ENCODE measurements at regions not wholly inside any gene's neighbourhood (a gene's known extent, or its start where the extent isn't known, plus 50 kb on each side); places are given as distances from the start of the nearest gene placed in this dataset.
"Not testable (repeated sequence)": the region's sequence is repeated elsewhere in the genome, so short reads cannot be mapped to it uniquely, and the experiment has no call there.

DNA sequence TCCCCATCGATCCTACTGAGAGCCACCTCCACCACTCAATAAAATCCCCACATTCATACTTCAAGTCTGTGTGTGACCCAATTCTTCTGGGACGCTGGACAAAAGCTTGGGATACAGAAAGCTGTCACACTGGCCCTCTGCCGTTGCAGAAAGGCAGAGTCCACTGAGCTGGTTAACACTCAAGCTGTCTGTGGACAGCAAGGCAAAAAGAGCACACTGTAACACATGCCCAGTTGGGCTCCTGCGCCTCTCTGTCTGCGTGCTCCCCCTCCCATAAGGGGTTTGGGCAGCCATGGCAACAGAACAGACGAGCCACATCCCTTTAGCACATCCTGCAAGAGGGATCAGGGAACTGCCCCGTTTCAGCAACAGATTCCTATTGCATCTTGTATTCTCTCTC, 106.9 kb upstream of the RGPD4 start:
- DNase-seq (ENCODE audit: low spot score): no peak

DNA sequence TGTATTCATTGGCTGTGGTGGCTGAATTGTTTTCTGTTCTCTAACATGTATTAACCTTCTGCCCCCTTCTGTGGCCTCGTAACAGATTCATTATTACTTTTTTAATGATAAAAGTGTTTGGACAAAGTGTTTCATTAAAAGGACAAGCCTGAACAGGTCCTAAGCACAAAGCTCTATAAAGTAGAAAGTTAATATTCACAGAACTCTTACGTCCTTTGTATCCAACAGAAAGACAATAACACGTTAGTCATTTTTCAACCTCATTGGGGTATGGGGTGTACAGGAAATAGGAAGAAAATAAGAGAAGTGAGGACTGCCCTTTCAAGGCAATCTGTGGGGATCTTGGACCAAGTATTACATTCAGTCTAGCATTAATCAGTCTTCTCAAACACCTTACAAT, 105.5 kb upstream of the RGPD4 start:
- no peak for DNase-seq (ENCODE audit: low spot score)

DNA sequence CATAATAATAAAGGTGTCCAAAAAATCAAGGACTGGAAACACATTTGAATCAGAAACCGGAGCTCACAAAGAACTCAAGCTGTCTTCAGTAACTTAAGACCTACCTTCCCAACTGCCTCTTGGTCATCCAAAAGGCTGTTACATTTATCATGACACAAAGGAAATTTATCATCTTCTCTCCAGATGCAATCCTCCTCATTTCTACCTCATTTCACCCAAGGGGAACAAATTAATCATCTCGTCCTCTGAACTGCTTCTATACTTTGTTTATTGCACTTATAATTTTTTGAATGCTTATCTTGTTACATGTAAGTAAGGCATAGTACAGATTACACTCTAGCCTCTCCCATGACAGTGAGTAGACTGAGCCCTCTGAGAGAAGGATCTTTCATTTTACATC, 105.1 kb upstream of the RGPD4 start:
- no peak for DNase-seq (ENCODE audit: low spot score)

DNA sequence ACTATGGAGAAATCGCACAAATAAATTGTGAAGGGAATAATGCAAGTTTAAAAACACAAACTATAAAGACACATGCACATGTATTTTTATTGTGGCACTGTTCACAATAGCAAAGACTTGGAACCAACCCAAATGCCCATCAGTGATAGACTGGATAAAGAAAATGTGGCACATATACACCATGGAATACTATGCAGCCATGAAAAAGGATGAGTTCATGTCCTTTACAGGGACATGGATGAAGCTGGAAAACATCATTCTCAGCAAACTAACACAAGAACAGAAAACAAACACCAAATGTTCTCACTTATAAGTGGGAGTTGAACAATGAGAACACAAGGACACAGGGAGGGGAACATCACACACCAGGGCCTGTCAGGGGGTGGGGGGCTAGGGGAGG, 100.9 kb upstream of the RGPD4 start:
- DNase-seq (ENCODE audit: low spot score): not testable (repeated sequence)

DNA sequence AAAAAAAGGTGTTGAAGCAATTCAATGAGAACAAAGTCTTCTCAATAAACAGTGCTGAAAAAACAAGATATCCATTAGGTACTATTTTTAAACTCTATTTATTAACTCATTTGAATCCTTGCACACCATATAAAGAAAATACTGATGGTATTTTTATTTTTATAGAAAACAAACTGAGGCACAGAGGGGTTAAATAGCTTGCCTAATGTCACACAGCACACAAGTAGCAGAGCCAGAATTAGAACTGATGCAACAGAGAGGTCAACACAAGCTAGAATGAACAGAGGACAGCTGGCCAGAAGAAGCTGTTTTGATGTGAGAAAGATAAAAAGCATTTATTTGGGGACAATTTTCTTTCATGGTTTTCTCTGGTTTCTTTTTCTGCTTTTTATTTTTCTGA, 99.4 kb upstream of the RGPD4 start:
- no peak for DNase-seq (ENCODE audit: low spot score)

DNA sequence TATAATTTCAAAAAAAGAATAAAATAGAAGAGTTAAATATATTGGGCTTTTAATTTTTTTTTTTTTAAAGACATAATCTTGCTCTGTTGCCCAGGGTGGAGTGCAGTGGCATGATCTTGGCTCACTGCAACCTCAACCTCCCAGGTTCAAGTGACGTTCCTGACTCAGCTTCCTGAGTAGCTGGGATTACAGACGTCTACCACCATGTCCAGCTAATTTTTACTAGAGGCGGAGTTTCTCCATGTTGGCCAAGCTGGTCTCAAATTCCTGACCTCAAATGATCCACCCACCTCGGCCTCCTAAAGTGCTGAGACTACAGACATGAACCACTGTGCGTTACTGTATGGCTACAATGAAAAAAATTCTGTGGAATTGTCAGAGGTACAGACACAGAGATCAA, 98.1 kb upstream of the RGPD4 start:
- no peak for DNase-seq (ENCODE audit: low spot score)

DNA sequence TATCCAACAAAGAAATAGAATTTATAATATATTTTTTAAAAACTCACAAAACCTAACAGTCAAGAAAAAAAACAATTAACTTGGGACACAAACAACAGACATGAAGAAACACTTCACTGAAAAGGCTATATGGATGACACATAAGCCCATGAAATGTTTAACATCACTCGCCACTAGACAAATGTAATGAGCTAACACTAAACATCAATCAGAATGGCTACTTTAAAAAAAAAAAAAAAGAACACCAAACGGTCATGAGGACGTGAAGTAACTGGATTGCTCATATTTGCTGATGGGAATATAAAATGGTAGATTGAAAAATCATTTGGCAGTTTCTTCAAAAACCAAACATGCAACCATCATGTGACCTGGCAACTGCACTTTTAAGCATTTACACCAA, 97.3 kb upstream of the RGPD4 start:
- no peak for DNase-seq (ENCODE audit: low spot score)

DNA sequence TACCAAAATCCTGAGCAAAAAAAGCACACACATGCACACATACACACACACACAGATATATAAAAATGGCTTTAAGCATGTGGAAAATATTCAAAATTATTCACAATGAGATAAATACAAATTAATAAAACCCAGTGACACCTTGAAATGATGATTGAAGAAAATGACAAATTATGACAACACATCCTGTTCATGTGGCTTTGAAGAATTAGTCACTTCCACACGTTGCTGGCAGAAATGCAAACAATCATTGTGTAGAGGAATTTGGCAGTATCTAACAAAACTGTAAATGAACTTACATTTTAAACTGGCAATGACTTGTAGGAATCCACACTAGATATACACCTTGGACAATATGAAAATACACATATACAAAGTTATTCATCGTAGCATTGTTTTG, 95.8 kb upstream of the RGPD4 start:
- no peak for DNase-seq (ENCODE audit: low spot score)

DNA sequence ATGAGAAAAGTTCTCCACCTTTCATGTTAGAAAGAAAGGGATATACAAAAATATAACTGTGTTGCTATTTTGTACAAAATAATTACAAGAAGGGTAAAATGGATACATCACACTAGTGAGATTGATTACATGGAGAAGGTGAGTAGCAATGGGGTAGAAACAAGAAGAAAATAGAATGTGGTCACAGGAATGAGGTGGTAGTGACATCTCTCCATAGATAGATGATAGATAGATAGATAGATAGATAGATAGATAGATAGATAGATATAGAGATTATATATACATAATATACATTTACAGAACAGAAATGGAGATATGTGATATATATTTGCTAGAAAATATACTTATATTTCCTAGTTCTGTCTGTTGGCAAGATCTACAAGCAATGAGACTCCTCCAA, 95.3 kb upstream of the RGPD4 start:
- DNase-seq (ENCODE audit: low spot score): no peak

DNA sequence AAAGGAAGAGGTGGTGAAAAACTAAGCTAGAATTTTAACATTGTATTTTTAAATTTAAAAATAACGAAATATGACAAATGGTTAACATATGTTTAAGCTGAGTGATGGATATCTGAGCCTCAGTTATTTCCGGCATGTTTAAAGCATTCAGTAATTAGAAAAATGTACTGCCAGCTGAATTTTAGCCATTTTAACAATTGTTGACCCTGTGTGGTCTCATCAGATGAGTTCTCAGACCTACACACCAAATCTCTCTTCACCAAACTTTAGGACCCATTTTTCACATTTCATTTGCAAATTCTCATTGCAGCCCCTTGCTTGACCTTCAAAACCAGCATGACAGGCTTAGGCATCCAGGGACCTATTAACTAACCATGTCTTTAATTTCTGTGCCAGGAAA, 91.5 kb upstream of the RGPD4 start:
- no peak for DNase-seq (ENCODE audit: low spot score)

DNA sequence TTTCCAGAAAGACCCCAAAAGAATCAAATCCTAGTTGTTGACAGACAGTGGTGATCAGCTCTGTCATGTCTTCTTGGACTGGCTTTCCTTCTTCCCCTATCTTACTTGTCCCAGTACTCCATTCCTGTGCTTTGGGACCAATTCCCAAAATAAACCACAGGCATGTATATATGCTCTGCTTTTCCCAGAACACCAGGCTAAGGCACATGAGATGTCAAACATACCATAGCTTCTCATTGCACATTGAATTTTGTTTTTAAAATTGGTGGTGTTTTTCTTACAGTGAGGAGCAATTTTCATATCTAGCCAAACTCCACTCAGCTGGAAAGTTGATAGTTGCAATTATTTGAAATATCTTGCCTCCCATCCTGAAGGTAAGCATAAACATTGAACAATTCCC, 88.9 kb upstream of the RGPD4 start:
- DNase-seq (ENCODE audit: low spot score): no peak

DNA sequence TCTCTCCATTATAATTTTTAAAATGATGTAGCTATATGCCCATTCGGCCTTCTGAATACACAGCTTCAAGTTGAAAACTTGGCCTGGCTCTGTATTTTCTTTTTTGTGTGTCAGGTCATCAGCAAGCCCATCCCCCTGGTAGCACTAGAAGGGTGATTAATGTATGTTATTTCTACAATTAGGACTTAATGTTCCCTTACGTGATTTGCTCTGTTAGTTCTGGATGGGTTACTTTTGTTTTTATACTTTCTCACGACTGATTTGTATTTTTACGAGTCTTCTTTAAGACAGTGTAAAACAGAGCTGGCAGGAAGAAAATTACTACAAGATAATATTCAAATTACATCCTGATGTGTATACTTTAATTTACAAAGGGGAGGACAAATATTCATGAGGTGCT, 88.4 kb upstream of the RGPD4 start:
- DNase-seq (ENCODE audit: low spot score): no peak

DNA sequence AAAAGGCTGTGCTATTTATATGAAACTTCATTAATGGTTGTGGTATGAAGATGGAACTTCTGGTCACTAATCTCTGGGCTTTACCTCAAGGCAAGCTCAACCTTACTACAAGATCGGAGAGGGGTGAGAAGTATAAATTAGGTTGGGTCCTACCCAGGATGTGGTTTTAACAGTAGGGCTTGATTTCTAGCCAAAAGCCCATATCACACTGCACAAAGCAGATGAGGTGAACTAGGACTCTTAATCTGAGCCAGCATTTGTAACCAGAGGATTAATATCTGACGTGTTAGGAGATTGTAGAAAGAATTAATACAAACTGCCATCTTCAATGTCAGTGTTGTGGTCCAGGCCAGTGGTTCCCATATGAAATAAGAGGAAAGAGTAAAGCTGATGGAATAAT, 86.4 kb upstream of the RGPD4 start:
- no peak for DNase-seq (ENCODE audit: low spot score)

DNA sequence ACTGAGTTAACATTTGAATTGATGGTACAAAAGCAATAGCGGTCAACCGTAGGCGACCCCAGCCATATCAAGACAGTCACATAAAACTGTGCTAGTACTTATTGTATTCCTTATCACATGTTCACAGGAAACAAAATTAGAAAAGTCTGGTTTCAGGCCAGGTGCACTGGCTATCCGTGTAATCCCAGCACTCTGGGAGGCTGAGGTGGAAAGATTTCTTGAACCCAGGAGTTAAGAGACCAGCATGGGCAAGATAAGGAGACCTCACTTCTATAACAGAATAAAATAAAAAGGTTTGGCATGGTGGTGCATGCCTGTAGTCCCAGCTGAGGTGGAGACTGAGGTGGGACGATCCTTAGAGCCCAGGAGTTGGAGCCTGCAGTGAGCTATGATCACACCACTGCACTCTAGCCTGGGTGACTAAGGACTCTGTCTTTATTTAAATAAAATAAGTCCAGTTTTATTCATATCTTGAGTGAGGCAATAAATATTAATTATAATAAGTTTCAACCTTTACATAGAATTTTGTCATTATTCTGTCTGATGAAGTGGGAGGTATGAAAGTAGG, 84.1 kb upstream of the RGPD4 start:
- no peak for DNase-seq (ENCODE audit: low spot score)

DNA sequence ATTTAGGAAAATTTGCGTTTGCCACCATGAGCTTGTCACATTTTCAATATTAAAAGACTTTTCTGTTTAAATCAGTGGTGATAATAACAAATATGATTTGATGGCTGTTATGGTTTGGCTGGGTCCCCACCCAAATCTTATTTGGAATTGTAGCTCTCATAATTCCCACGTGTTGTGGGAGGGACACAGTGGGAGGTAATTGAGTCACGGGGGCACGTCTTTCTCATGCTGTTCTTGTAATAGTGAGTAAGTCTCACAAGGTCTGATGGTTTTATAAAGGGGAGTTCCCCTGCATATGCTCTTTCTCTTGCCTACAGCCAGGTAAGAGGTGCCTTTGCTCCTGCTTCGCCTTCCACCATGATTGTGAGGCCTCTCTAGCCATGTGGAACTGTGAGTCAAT, 83.4 kb upstream of the RGPD4 start:
- no peak for DNase-seq (ENCODE audit: low spot score)

DNA sequence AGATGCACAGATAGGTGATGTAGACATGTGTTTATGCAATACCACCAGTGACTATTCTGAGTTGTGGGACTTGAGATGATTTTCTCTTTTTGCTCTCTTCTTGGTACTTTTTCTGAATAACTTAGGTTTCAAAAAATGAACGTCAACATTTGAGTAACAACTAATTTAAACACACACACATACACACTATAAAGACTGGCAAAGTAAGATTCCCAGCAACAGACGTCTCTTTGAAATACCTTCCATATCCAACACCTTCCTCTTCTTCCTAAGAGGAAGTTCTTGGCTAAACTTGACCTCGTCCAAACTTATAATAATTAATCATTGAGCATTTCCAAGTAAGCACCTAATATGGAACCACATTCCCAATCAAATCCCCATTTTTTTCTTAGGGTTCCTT, 81.6 kb upstream of the RGPD4 start:
- no peak for DNase-seq (ENCODE audit: low spot score)

DNA sequence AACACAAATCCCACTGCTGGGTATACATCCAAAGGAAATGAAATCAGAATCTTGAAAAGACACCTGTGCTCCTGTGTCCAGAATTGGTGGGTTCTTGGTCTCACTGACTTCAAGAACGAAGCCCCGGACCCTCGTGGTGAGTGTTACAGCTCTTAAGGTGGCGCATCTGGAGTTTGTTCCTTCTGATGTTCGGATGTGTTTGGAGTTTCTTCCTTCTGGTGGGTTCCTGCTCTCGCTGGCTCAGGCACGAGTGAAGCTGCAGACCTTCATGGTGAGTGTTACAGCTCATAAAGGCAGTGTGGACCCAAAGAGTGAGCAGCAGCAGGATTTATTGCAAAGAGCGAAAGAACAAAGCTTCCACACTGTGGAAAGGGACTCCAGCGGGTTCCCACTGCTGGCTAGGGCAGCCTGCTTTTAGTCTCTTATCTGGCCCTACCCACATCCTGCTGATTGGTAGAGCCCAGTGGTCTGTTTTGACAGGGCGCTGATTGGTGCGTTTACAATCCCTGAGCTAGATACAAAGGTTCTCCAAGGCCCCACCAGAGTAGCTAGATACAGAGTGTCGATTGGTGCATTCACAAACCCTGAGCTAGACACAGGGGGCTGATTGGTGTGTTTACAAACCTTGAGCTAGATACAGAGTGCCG, 80.0 kb upstream of the RGPD4 start:
- DNase-seq (ENCODE audit: low spot score): not testable (repeated sequence)

DNA sequence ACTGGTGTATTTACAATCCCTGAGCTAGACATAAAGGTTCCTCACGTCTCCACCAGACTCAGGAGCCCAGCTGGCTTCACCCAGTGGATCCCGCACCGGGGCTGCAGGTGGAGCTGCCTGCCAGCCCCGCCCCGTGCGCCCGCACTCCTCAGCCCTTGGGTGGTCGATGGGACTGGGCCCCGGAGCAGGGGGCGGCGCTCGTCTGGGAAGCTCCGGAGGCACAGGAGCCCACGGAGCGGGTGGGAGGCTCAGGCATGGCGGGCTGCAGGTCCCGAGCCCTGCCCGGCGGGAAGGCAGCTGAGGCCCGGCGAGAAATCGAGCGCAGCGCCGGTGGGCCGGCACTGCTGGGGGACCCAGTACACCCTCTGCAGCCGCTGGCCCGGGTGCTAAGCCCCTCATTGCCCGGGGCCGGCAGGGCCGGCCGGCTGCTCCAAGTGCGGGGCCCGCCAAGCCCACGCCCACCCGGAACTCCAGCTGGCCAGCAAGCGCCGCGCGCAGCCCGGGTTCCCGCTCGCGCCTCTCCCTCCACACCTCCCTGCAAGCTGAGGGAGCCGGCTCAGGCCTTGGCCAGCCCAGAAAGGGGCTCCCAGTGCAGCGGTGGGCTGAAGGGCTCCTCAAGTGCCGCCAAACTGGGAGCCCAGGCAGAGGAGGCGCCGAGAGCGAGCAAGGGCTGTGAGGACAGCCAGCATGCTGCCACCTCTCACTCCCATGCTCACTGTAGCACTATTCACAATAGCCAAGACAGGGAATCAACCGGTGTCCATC, 79.3 kb upstream of the RGPD4 start:
- not testable (repeated sequence) for DNase-seq (ENCODE audit: low spot score)

DNA sequence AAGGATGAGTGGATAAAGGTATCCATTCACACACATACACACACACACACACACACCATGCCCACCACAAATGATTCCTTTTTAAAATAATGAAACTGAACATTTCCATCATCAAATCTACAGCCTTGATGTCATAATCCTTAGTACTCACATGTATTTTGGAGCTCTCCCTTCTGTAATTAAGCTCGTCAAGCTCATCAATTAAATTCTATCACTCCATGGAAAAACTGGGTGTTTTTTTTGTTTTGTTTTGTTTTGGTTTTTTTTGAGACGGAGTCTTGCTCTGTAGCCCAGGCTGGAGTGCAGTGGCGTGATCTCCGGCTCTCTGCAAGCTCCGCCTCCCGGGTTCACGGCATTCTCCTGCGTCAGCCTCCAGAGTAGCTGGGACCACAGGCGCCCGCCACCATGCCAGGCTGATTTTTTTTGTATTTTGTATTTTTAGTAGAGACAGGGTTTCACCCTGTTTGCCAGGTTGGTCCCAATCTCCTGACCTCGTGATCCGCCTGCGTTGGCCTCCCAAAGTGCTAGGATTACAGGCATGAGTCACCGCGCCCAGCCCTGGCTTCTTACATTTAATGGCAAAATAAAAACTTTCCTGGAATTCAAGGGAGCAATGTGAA, 78.6 kb upstream of the RGPD4 start:
- DNase-seq (ENCODE audit: low spot score): no peak

DNA sequence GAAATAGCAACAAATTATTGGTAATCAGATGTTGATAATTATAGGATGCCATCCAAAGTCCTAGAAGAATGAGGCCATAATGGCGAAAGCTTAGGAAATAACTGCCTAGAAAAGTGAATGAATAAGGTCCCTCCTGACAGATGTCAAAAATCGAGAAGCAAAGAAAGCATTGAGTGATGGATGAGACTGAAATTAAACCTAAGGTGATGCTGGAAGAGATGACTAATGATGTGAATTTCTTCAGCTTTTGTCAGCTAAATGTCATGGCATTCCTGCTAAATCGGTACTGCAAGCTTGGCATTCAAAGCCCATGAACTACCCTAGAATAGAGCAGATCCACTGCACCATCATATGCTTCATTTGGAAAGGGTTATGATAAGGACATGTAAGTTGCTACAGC, 74.8 kb upstream of the RGPD4 start:
- no peak for DNase-seq (ENCODE audit: low spot score)

DNA sequence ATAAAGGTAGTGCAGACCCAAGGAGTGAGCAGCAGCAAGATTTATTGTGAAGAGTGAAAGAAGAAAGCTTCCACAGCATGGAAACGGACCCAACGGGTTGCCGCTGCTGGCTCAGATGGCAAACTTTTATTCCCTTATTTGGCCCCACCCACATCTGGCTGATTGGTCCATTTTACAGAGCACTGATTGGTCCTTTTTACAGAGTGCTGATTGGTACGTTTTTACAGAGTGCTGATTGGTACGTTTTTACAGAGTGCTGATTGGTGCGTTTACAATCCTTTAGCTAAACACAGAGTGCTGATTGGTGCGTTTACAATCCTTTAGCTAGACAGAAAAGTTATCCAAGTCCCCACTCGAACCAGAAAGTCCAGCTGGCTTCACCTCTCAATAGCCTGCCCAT, 72.9 kb upstream of the RGPD4 start:
- not testable (repeated sequence) for DNase-seq (ENCODE audit: low spot score)

DNA sequence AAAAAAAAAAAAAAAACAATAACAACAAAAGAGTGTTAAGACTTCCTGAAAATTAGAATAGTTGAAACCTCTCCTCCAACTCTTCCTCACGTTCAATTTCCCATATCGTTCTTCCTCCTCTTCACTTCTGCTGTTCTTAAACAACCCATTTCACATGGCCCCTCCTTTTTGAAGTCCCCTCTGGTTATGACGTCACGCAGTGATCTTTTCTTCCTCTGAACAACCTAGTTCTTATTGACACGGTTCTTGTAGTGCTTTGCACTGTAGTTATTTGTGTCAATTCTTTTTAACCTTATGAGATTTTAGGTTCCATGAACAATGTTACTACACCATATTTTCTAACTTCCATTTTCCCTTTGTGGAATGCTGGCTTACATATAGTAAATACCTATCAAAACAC, 69.5 kb upstream of the RGPD4 start:
- no peak for DNase-seq (ENCODE audit: low spot score)

DNA sequence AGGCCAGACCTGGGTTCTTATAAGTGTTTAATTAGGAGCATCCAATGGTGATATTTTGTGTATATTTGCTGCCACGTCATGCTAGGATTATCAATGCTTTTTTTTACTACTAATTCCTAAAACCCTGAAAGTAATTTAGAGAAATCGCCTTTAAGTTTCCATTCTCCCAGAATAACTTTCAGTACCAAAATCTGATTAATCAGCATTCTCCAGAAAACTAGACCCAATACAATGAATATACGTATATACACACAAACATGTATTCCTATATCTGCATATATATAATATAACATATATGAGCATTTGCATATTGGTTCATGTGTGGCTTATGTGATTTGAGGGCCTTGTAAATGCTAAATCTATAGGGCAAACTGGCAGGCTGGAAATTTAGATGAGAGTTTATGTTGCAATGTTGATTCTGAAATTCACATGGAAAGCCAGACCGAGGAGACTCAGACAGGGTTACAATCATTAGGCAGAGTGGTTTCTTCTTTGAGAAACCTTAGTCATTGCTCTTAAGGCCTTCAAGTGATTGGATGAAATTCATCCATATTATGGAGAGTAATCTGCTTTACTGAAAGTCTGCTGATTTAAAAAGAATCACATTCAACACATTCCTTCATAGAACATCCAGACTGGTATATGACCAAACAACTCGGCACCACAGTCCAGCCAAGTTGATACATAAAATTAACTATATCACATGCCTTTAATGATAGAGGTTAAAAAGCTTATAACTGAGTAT, 65.9 kb upstream of the RGPD4 start:
- no peak for DNase-seq (ENCODE audit: low spot score)

Measured in HuH-7 (cell line).